Endothelial cell (in vitro differentiated cells): ENCODE measurements at regions not wholly inside any gene's neighbourhood (a gene's known extent, or its start where the extent isn't known, plus 50 kb on each side); places are given as distances from the start of the nearest gene placed in this dataset.

Source experiments
- DNase-seq: peaks from one replicate; pipeline ENCODE4 v3.0.0; 2021; ENCODE audit warnings: low spot score
- H3K27ac Mint-ChIP-seq: one replicate; pipeline ENCODE4 v1.8.0; 2021; ENCODE audit warnings: mixed read lengths, inconsistent platforms; ENCODE audit not compliant: unreplicated experiment
- H3K27me3 Mint-ChIP-seq: one replicate; pipeline ENCODE4 v1.8.0; 2021; ENCODE audit warnings: mild to moderate bottlenecking, moderate library complexity, mixed read lengths, inconsistent platforms; ENCODE audit not compliant: unreplicated experiment
- H3K36me3 Mint-ChIP-seq: one replicate; pipeline ENCODE4 v1.8.0; 2021; ENCODE audit warnings: mild to moderate bottlenecking, low read depth, mixed read lengths, inconsistent platforms; ENCODE audit not compliant: unreplicated experiment
- H3K4me1 Mint-ChIP-seq: one replicate; pipeline ENCODE4 v1.8.0; 2021; ENCODE audit warnings: mild to moderate bottlenecking, mixed read lengths, inconsistent platforms; ENCODE audit not compliant: unreplicated experiment
- H3K4me3 Mint-ChIP-seq: one replicate; pipeline ENCODE4 v1.8.0; 2021; ENCODE audit warnings: mild to moderate bottlenecking, mixed read lengths, inconsistent platforms; ENCODE audit not compliant: unreplicated experiment
- H3K9me3 Mint-ChIP-seq: one replicate; pipeline ENCODE4 v1.8.0; 2021; ENCODE audit warnings: mixed read lengths, inconsistent platforms; ENCODE audit not compliant: unreplicated experiment
- TF ChIP-seq, protein P1 (sequence below): fragments of 200-600 bp; sonication (generic); IDR thresholded peaks from one replicate; pipeline ENCODE4 v1.5.0; 2021; ENCODE audit warnings: antibody characterized with exemption; ENCODE audit not compliant: unreplicated experiment

DNA sequence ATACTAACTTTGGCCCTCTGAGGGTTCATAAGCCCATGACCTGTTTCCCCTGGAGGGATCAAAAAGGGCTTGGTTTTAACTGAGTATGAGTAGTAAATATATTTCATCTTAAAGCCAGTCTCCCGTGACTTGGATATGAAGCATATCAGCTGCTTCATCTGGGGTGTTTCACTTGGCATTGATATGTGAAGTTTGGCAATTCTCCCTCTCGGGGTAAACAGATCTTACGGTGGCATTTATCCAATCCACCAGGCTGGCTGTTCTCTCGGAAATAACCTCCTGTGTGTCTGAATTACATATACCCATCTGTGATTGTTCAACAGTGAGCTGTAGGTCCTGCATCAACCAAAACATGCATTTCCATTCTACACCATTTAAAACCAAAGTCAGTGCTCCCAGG lies 130.7 kb downstream of the ADAM29 start:
- Mint-ChIP-seq H3K4me1 (no peaks in the 10 kb centered on the region), H3K27ac (no peak overlapping the region), H3K4me3 (no peak overlapping the region), H3K36me3 (no peaks in the 10 kb centered on the region), H3K27me3 (no peaks in the 10 kb centered on the region), H3K9me3 (no peaks in the 10 kb centered on the region)
- TF ChIP-seq, protein P1, sequence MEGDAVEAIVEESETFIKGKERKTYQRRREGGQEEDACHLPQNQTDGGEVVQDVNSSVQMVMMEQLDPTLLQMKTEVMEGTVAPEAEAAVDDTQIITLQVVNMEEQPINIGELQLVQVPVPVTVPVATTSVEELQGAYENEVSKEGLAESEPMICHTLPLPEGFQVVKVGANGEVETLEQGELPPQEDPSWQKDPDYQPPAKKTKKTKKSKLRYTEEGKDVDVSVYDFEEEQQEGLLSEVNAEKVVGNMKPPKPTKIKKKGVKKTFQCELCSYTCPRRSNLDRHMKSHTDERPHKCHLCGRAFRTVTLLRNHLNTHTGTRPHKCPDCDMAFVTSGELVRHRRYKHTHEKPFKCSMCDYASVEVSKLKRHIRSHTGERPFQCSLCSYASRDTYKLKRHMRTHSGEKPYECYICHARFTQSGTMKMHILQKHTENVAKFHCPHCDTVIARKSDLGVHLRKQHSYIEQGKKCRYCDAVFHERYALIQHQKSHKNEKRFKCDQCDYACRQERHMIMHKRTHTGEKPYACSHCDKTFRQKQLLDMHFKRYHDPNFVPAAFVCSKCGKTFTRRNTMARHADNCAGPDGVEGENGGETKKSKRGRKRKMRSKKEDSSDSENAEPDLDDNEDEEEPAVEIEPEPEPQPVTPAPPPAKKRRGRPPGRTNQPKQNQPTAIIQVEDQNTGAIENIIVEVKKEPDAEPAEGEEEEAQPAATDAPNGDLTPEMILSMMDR, result no peak
- no peak for DNase-seq

DNA sequence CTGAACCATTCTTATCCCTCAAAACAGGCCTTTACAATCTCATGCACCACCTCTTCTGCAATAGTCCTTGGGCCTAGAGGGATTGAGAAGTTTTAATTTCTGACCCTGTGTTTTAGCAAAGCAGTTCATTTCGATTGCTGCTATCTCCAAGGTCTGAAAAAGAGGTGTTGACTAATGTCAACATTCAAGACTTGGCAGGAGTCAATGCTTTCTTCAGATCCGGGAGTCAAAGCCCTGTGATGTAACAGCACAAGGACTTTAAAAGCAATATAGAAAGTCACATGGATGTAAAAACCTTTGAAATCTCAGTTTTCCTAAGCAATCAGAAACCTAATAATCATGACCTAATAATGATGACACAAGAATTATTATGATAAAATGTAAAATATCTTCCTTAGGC lies 133.8 kb downstream of the ADAM29 start:
- H3K27ac Mint-ChIP-seq, result no peak overlapping the region
- TF ChIP-seq, protein P1, result no peak
- DNase-seq, result no peak
- H3K27me3 Mint-ChIP-seq, result no peaks in the 10 kb centered on the region
- H3K36me3 Mint-ChIP-seq, result no peaks in the 10 kb centered on the region
- H3K4me3 Mint-ChIP-seq, result no peak overlapping the region
- no peaks in the 10 kb centered on the region for H3K4me1 Mint-ChIP-seq
- no peaks in the 10 kb centered on the region for H3K9me3 Mint-ChIP-seq

DNA sequence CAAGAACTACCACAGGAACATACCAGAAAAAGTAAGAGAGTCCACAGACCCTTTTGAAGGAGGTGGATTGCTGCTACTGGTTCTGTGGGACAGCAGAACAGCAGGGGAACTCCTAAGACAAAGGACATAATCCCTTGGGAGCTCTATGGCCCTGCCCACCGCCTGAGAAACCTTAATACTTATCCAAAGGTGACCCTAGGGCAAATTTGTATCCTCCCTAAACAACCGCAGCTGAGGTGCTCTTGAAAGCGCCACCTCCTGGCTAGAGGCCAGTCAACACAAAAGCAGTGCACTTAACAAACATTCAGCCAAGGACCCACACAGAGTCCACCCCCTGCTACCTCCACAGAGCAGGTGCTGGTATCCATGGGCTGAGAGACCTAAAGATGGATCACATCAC lies 136.8 kb downstream of the ADAM29 start:
- no peaks in the 10 kb centered on the region for H3K9me3 Mint-ChIP-seq
- no peaks in the 10 kb centered on the region for H3K36me3 Mint-ChIP-seq
- DNase-seq, result no peak
- no peak overlapping the region for H3K27ac Mint-ChIP-seq
- H3K4me3 Mint-ChIP-seq, result no peak overlapping the region
- no peaks in the 10 kb centered on the region for H3K4me1 Mint-ChIP-seq
- TF ChIP-seq, protein P1, result no peak
- no peaks in the 10 kb centered on the region for H3K27me3 Mint-ChIP-seq

DNA sequence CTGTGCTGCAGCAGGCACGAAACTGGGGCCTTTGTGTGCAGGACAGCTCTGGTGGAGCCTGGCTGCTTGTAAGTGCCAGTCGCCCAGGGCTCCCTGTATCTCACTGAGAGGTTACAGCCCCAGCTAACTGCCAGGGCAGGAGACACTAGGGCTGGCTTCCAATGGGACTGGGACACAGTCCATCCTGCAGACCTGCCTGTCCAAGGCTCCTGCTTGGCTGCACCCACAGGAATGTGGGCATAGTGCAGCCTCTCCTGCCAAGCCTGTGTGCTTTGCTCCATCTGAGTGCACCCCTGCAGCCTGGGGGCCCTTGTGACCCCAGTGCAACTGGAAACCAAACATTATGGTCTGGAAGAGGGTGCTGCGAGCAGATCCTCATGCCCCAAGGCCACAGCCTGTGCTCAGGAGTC lies 144.0 kb downstream of the ADAM29 start:
- Mint-ChIP-seq H3K4me3 (no peak overlapping the region), H3K9me3 (no peaks in the 10 kb centered on the region)

DNA sequence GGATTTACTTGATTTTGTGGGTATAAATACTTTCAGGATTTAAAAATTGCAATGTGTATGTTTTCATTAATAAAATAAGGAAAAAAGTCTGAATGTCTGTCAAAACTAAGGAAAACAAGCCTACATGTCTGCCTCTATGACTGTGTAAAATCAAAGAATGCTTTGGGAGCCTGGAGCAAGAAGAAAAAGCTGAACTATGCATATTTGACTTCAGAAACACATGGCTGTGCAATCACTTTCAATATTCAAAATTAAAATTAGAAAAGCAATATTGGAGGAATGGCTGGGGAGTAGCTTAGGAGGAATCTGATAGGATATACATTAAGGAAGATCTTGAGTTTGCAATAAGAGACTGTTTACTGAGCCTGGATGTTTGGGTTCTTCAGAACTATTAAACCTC lies 147.1 kb downstream of the ADAM29 start:
- Mint-ChIP-seq H3K36me3 (no peaks in the 10 kb centered on the region), H3K4me3 (no peak overlapping the region), H3K27ac (no peak overlapping the region), H3K4me1 (no peaks in the 10 kb centered on the region), H3K9me3 (no peaks in the 10 kb centered on the region), H3K27me3 (no peaks in the 10 kb centered on the region)
- no peak for DNase-seq
- TF ChIP-seq, protein P1, result no peak

More for the DNA sequence above, 144.0 kb downstream of the ADAM29 start:
- TF ChIP-seq, protein P1, result no peak
- Mint-ChIP-seq H3K27me3 (no peaks in the 10 kb centered on the region), H3K27ac (no peak overlapping the region), H3K36me3 (no peaks in the 10 kb centered on the region), H3K4me1 (no peaks in the 10 kb centered on the region)
- DNase-seq, result no peak
